ENCODE measurements at regions not wholly inside any gene's neighbourhood (a gene's known extent, or its start where the extent isn't known, plus 50 kb on each side); places are given as distances from the start of the nearest gene placed in this dataset.

DNA sequence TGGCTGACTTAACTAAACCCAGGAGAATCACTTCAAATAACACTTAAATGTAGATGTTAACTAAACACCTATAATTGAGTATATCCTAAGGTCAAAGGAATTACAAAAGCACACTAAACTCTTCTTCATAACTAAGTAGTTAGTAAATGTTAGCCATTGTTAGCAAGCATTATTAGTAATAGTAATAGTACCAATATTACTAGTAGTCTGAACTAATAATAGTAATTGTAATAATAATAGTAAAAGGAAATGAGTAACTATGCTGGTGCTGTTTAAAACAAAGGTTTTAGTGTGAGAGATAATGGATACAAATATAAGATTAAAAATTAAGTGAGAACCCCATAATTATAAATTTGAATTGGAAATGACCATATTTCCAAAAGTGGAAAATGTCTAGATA, 641.9 kb upstream of the RORB start:
- Mint-ChIP-seq H3K27me3 (ENCODE audit: low read depth) (no peaks in the 10 kb centered on the region), H3K9me3 (peaks cover 8% of the 10 kb centered on the region), H3K4me3 (no peak overlapping the region), H3K4me1 (ENCODE audit: low read depth) (no peaks in the 10 kb centered on the region), H3K36me3 (ENCODE audit: insufficient read depth) (no peaks in the 10 kb centered on the region)
- no peak for DNase-seq
- ATAC-seq = no peak

DNA sequence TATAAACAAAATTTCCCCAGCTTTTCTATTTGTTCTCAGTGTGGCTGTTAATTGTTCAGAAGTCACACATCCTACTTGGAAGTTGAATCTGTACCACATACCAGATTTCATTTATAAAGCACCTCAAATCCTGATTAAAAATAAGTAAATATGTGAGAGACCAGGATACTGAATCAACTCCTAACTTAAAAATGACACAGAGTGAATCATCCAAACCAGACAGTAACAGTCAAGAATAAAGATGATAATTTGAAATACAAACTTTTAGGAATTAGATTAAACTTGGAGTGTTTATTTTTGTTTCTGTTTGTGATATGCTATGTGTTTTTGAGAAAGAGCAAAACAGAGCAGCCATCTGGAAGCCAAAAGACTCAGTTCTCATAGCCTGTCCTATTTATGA, 633.2 kb upstream of the RORB start:
- Mint-ChIP-seq H3K4me3 (no peak overlapping the region), H3K27me3 (ENCODE audit: low read depth) (no peaks in the 10 kb centered on the region), H3K9me3 (peaks cover 3% of the 10 kb centered on the region), H3K36me3 (ENCODE audit: insufficient read depth) (no peaks in the 10 kb centered on the region), H3K4me1 (ENCODE audit: low read depth) (no peaks in the 10 kb centered on the region)
- DNase-seq = no peak
- ATAC-seq = no peak

DNA sequence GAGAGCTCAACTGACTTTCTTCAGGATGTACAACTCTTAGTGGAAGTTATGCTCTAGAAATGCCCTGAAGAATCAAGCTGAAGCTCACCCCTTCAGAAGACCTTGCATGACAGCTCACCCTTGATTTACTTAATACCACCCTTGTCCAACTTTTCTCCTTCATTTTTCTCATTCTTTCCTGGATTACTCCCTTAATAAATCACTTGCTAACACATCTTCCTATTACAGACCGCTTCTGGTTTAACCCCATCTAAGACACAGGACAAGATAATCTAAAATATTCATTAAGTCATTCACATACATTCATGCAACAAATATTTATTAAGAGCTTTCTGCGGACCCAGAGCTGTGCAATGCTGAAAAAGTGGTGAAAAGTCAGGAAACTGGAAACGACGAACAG, 630.7 kb upstream of the RORB start:
- no peaks in the 10 kb centered on the region for H3K4me1 Mint-ChIP-seq (ENCODE audit: low read depth)
- H3K36me3 Mint-ChIP-seq (ENCODE audit: insufficient read depth) = no peaks in the 10 kb centered on the region
- ATAC-seq (no peak), DNase-seq (no peak)
- no peaks in the 10 kb centered on the region for H3K27me3 Mint-ChIP-seq (ENCODE audit: low read depth)
- H3K4me3 Mint-ChIP-seq = no peak overlapping the region
- H3K9me3 Mint-ChIP-seq = no peaks in the 10 kb centered on the region

DNA sequence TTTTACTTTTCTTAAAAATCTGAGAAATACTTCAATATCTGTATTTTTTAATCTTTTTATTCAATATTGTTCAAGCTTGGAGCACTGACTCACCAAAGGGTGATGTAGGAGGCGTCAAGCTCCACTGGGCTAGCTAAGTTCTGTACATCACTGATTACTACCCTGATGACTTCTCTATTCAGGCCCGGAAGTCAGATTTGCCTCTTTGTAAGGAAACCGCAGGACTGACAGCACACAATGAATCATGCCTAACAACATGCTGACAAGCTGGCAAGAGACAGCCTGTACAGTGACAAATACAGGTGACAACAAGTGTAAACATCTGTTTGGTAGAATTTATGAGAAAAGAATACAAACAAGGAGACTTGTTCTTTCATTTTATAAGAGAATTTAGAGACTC, 627.9 kb upstream of the RORB start:
- H3K4me3 Mint-ChIP-seq = no peak overlapping the region
- H3K36me3 Mint-ChIP-seq (ENCODE audit: insufficient read depth) = no peaks in the 10 kb centered on the region
- DNase-seq (no peak), ATAC-seq (peak; percentile 79 to 96)
- H3K9me3 Mint-ChIP-seq = no peaks in the 10 kb centered on the region
- H3K27me3 Mint-ChIP-seq (ENCODE audit: low read depth) = no peaks in the 10 kb centered on the region
- H3K4me1 Mint-ChIP-seq (ENCODE audit: low read depth) = no peaks in the 10 kb centered on the region

DNA sequence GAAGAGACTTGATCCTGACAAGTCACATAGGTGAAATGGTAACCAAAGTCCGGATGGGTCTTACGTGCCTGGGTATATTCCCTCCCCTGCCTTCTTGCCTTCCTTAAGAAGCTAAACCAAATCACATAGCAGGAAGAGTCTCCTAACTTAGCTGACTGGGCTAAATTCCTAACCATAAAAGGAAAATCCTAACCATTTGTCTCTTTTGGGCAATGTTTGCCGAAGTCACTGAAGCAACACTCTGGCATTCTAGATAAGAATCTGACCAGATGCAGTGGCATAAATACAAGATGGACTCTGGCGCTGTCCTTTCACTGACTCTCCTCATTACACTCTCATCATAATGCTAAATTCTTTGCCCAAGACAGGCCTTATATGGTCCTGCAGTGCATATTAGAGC, 625.5 kb upstream of the RORB start:
- no peaks in the 10 kb centered on the region for H3K27me3 Mint-ChIP-seq (ENCODE audit: low read depth)
- H3K36me3 Mint-ChIP-seq (ENCODE audit: insufficient read depth) = no peaks in the 10 kb centered on the region
- no peaks in the 10 kb centered on the region for H3K4me1 Mint-ChIP-seq (ENCODE audit: low read depth)
- DNase-seq = no peak
- H3K4me3 Mint-ChIP-seq = no peak overlapping the region
- H3K9me3 Mint-ChIP-seq = no peaks in the 10 kb centered on the region
- no peak for ATAC-seq

DNA sequence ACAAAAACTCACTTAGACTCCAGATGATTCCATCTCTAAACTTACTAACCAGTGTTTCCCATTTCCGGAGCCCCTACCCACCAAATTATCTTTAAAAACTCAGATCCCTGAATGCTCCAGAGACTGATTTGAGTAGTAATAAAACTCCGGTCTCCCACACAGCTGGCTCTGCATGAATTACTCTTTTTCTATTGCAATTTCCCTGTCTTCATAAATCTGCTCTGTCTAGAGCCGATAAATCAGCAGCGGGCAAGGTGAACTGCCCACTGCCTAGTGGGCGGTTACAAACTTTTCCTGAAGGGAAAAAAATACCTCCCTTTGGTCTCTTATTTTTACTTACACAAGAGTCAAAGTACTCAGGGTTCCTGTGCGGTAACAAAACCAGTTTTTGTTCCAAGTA, 624.4 kb upstream of the RORB start:
- no peak for ATAC-seq

DNA sequence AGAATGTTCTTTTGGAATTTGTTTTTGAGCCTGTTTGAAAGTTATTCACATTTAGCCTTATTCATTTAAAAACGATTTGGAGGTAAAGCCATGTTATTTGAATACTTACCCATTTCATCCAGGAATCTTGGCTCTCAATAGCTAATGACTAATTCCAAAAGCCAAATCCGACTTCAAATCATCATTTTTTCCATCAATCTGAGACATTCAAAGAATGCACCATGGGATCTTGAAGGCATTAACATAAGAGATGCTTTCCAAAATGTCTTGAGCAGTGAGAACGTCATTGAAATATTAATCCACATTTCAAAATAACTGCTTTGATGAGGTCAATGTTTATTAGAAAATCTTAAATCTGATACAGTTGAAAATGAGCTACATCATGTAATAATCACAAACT, 617.0 kb upstream of the RORB start:
- Mint-ChIP-seq H3K36me3 (ENCODE audit: insufficient read depth) (no peaks in the 10 kb centered on the region), H3K27me3 (ENCODE audit: low read depth) (no peaks in the 10 kb centered on the region), H3K4me1 (ENCODE audit: low read depth) (no peaks in the 10 kb centered on the region), H3K4me3 (no peak overlapping the region), H3K9me3 (peaks cover 9% of the 10 kb centered on the region)
- ATAC-seq (no peak), DNase-seq (no peak)

More for the DNA sequence above, 624.4 kb upstream of the RORB start:
- H3K9me3 Mint-ChIP-seq = no peaks in the 10 kb centered on the region
- H3K36me3 Mint-ChIP-seq (ENCODE audit: insufficient read depth) = no peaks in the 10 kb centered on the region
- H3K4me1 Mint-ChIP-seq (ENCODE audit: low read depth) = no peaks in the 10 kb centered on the region
- no peak overlapping the region for H3K4me3 Mint-ChIP-seq
- no peak for DNase-seq
- H3K27me3 Mint-ChIP-seq (ENCODE audit: low read depth) = no peaks in the 10 kb centered on the region

DNA sequence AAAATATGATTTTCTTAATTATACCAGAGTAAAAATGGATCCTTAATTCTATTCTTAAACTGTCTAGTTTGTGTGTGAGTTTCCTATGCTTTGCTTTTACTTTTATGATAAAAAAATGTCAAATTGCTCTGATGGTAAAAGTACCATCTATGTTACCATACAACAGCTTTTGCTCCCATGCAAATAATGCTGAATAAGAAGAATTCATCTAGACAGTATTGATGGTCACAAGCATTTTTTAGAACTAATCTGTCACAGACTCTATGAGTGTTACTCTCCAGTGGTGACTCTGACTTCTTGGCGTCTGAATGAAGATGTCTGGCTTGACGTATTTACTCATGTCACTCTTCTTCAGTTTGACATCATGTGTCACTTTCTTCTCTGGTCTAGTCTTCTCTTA, 608.1 kb upstream of the RORB start:
- no peaks in the 10 kb centered on the region for H3K36me3 Mint-ChIP-seq (ENCODE audit: insufficient read depth)
- peaks cover 7% of the 10 kb centered on the region for H3K9me3 Mint-ChIP-seq
- H3K27me3 Mint-ChIP-seq (ENCODE audit: low read depth) = no peaks in the 10 kb centered on the region
- no peaks in the 10 kb centered on the region for H3K4me1 Mint-ChIP-seq (ENCODE audit: low read depth)
- no peak for ATAC-seq
- no peak overlapping the region for H3K4me3 Mint-ChIP-seq
- no peak for DNase-seq

DNA sequence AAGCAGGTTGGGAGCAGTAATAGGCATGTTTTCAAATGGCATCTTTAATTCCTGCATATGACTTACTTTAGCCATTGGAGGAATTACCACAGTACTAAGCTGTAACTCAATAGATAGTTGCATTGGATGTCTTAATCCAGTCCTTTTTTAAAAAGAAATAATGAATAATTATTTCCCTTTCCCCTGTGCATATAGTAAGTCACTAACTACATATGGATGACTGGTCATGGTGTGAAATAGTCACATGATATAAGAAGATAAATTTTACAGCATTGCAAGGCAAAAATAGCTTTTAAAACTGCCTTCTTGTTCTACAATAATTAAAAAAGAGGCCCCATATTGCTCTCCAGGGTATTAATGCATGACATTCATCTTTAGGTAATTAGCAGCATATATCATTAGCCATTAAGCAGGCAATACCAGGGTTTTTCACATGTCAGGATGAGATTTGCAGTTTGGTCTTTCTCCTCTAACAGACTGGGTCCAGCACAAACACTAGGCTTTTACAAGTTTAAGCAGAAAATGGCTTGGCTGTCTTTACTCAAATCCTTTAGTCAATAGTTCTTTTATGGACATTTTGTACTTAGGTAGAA, 606.4 kb upstream of the RORB start:
- Mint-ChIP-seq H3K4me3 (no peak overlapping the region), H3K4me1 (ENCODE audit: low read depth) (no peaks in the 10 kb centered on the region), H3K9me3 (peaks cover 8% of the 10 kb centered on the region), H3K36me3 (ENCODE audit: insufficient read depth) (no peaks in the 10 kb centered on the region), H3K27me3 (ENCODE audit: low read depth) (no peaks in the 10 kb centered on the region)
- ATAC-seq (no peak), DNase-seq (no peak)

DNA sequence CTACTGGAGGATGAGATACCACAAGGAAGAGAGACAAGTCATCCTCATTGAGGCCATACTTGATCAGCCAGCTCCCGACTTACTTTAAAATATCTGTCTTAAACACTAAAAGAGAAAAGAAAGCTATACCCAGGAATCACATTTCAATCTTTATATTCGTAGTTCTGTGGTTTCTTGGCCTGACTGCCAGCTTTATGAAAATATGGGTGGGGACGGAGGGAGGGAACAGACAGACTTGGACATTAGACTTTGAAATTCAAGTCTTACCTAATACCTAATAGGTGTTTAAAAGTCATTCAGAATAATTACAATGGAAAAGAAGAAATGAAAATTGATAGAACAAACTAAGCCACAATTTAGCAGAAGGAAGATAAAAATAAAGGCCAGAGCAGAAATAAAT, 604.8 kb upstream of the RORB start:
- Mint-ChIP-seq H3K36me3 (ENCODE audit: insufficient read depth) (no peaks in the 10 kb centered on the region), H3K4me1 (ENCODE audit: low read depth) (no peaks in the 10 kb centered on the region), H3K9me3 (peaks cover 7% of the 10 kb centered on the region), H3K27me3 (ENCODE audit: low read depth) (no peaks in the 10 kb centered on the region), H3K4me3 (no peak overlapping the region)
- ATAC-seq (no peak), DNase-seq (no peak)

DNA sequence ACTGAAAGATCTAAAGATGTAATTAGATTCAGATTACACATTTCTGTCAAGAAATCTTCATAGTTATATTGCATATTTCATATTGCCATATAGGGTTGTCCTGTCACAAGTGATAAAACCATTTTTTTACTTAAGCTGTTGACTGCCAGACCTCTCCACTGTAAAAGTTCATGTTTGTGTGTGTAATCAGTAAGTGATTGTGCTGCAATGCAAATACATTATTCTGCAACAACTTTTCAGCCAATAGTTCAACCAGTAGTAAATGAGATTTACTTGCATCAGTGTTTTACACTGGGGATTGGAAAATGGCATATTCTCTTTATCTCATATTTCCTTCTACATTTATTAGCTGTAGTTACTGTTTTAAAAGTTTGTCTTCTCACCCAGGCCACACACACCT, 603.9 kb upstream of the RORB start:
- no peak overlapping the region for H3K4me3 Mint-ChIP-seq
- H3K36me3 Mint-ChIP-seq (ENCODE audit: insufficient read depth) = no peaks in the 10 kb centered on the region
- H3K27me3 Mint-ChIP-seq (ENCODE audit: low read depth) = no peaks in the 10 kb centered on the region
- DNase-seq (no peak), ATAC-seq (no peak)
- peaks cover 10% of the 10 kb centered on the region for H3K9me3 Mint-ChIP-seq
- H3K4me1 Mint-ChIP-seq (ENCODE audit: low read depth) = no peaks in the 10 kb centered on the region

DNA sequence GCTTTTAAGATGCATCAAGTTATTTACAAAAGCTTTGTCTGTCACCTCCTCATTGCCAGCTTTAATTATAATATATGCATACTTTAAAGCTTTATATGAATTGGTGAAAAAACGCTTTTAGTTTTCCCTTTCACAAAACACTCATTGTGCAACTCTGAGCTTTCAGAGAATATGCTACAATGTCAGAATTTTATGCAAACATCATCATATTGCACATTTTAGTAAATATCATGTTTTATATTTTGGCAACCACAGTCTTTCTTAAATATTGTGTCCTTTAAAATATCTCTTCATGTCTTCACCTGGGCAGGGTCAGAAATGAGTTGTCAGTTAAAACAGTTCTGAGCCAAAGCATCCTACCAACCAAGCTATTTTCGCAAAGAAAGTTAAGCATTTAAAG, 601.1 kb upstream of the RORB start:
- H3K36me3 Mint-ChIP-seq (ENCODE audit: insufficient read depth) = no peaks in the 10 kb centered on the region

DNA sequence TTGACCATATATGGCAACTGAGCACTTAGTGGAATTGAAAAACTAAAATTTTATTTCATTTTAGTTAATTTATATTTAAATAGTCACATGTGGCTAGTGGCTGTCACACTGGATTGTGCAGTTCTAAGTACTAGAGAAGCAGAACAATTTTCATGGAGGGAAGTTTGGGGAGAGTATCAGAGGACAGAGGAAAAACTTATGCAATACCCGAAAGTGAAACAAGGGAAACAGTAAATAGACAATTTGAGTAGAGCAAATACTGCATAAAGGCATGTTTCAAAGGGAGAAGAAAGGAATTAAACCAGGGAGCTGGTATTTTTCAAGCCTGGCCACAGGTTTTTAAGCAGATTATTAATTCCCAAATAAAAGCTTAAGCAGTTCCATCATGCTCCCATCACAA, 590.5 kb upstream of the RORB start:
- no peak for ATAC-seq
- no peak for DNase-seq

More for the DNA sequence above, 601.1 kb upstream of the RORB start:
- DNase-seq (no peak), ATAC-seq (no peak)
- H3K9me3 Mint-ChIP-seq = peaks cover 13% of the 10 kb centered on the region
- no peak overlapping the region for H3K4me3 Mint-ChIP-seq
- no peaks in the 10 kb centered on the region for H3K27me3 Mint-ChIP-seq (ENCODE audit: low read depth)
- no peaks in the 10 kb centered on the region for H3K4me1 Mint-ChIP-seq (ENCODE audit: low read depth)

DNA sequence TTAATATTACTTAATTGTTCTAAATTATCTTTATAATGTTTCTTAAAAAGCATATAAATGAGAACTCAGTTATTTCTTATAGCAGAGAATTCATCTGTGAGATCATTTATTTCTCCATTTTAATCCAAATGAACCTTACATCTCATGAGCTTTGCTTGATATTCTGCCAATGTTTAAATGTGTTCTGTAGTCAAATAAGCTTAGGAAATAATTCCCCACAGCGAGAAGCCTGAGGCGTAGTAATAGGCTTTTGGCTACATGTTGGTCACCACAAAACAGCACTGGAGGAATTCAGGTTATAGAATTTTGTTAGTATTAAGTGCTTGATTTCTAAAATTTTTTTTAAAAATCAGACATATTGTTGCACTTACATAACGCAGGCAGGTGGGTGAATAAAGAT, 585.3 kb upstream of the RORB start:
- Mint-ChIP-seq H3K9me3 (peaks cover 6% of the 10 kb centered on the region), H3K36me3 (ENCODE audit: insufficient read depth) (no peaks in the 10 kb centered on the region), H3K27me3 (ENCODE audit: low read depth) (no peaks in the 10 kb centered on the region), H3K4me1 (ENCODE audit: low read depth) (no peaks in the 10 kb centered on the region), H3K4me3 (no peak overlapping the region)
- no peak for ATAC-seq
- DNase-seq = no peak

More for the DNA sequence above, 590.5 kb upstream of the RORB start:
- Mint-ChIP-seq H3K4me3 (no peak overlapping the region), H3K4me1 (ENCODE audit: low read depth) (no peaks in the 10 kb centered on the region), H3K27me3 (ENCODE audit: low read depth) (no peaks in the 10 kb centered on the region), H3K36me3 (ENCODE audit: insufficient read depth) (no peaks in the 10 kb centered on the region), H3K9me3 (peaks cover 10% of the 10 kb centered on the region)

DNA sequence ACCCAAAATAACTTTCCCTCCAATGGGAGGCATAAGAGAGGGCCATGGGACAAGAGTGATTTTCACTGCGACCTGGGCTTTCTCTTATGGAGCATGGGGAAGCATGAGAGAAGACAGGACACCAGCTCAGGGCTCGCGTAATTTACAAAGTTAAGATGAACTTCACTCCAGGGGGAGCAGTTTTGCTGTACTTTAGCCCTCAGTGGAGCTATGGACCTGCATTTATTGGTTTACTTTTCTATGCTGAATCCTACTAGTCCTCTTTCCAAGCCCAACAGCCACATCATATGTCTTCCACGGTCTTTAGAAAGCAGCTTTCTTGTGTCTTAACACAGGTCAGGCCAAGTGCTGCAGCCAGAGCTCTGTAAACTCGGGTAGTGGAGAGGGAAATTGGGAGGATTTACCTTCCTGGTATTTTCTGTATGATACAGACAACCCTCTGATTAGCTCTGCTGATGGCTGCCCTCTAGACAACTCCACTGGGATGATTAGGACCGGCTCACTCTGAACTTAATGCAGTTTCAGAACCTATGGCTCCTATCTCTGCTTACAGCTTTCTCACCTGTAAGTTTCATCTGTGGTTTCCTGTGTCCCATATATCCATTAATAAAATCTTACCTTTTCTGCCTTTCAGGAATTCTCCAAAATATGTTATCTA, 581.0 kb upstream of the RORB start:
- Mint-ChIP-seq H3K4me1 (ENCODE audit: low read depth) (no peaks in the 10 kb centered on the region), H3K4me3 (no peak overlapping the region), H3K27me3 (ENCODE audit: low read depth) (no peaks in the 10 kb centered on the region), H3K9me3 (no peaks in the 10 kb centered on the region), H3K36me3 (ENCODE audit: insufficient read depth) (no peaks in the 10 kb centered on the region)
- ATAC-seq = no peak
- DNase-seq = no peak

All from activated T-cell treated with anti-CD3 and anti-CD28 coated beads, Interleukin-2, amount 50 U/mL, for 4 hours (primary cell).